B cell (primary cell): ENCODE measurements at regions not wholly inside any gene's neighbourhood (a gene's known extent, or its start where the extent isn't known, plus 50 kb on each side); places are given as distances from the start of the nearest gene placed in this dataset.

ENCODE experiments used
- ATAC-seq: fragments of 200-7000 bp; cut with Tn5 transposase; one replicate; pipeline ENCODE4 v1.10.0; 2021; ENCODE audit warnings: low read depth, mild to moderate bottlenecking, moderate number of reproducible peaks, moderate library complexity
- CTCF ChIA-PET: fragments of 350-600 bp; sonication (Branson Sonifier 250); formaldehyde crosslinking; loops from one replicate; lab custom pipeline; 2021; ENCODE audit warnings: antibody characterized with exemption, inconsistent platforms; lab: Charles Lee
- POLR2A ChIA-PET: fragments of 350-600 bp; sonication (Branson Sonifier 250); formaldehyde crosslinking; loops from one replicate; lab custom pipeline; 2021; ENCODE audit warnings: antibody characterized with exemption; lab: Charles Lee
- DNase-seq: peaks from one replicate; pipeline ENCODE4 v3.0.0; 2013
- H2AFZ ChIP-seq: 2 replicates; pipeline ENCODE4 v1.6.1; 2012; ENCODE audit warnings: mild to moderate bottlenecking, low read depth, low read length; ENCODE audit not compliant: insufficient read depth, poor library complexity, severe bottlenecking
- H3K27ac ChIP-seq, 2 donors: 1 replicate in 1 of 2; 2 replicates in 1 of 2; pipeline ENCODE4 v1.5.1; 2012 to 2013; ENCODE audit warnings: low read length in 2 of 2, mild to moderate bottlenecking in 2 of 2, moderate library complexity in 1 of 2
- H3K27me3 ChIP-seq, 4 experiments: fragments of 200-600 bp in 1 of 4; sonication (generic) in 1 of 4; replicated peaks in 1 of 4; 1 replicate in 2 of 4; 2 replicates in 2 of 4; pipeline versions ENCODE4 v1.6.1 to v1.7.0; 2013 to 2016; ENCODE audit warnings: low read length in 3 of 4, mild to moderate bottlenecking in 2 of 4, mixed read lengths in 1 of 4, moderate library complexity in 1 of 4; ENCODE audit not compliant: insufficient read depth in 4 of 4, control insufficient read depth in 3 of 4; ENCODE audit errors: control extremely low read depth in 1 of 4
- H3K36me3 ChIP-seq, 2 experiments: replicated peaks in 1 of 2; 1 replicate in 1 of 2; 2 replicates in 1 of 2; pipeline versions ENCODE4 v1.6.1 to v1.7.1; 2013; ENCODE audit warnings: low read length in 1 of 2; ENCODE audit not compliant: insufficient read depth in 2 of 2, control insufficient read depth in 1 of 2; ENCODE audit errors: control extremely low read depth in 1 of 2, extremely low read depth in 1 of 2
- H3K4me1 ChIP-seq, 2 donors: fragments of 200-600 bp in 1 of 2; sonication (generic) in 1 of 2; 1 replicate in 1 of 2; 2 replicates in 1 of 2; pipeline versions ENCODE4 v1.5.1 to v1.6.1; 2013 to 2017; ENCODE audit warnings: low read length in 2 of 2; ENCODE audit not compliant: control insufficient read depth in 2 of 2, insufficient read depth in 2 of 2
- H3K4me2 ChIP-seq: replicated peaks from 2 replicates; pipeline ENCODE3; 2012; ENCODE audit warnings: mild to moderate bottlenecking, low read depth, low read length; ENCODE audit not compliant: poor library complexity, severe bottlenecking
- H3K4me3 ChIP-seq, 5 experiments: fragments of 200-600 bp in 1 of 5; sonication (generic) in 1 of 5; 1 replicate in 3 of 5; 2 replicates in 2 of 5; pipeline versions ENCODE4 v1.5.1 to v1.7.0; 2011 to 2016; ENCODE audit warnings: low read length in 4 of 5, mild to moderate bottlenecking in 4 of 5, low read depth in 2 of 5, control low read depth in 1 of 5, moderate library complexity in 1 of 5; ENCODE audit not compliant: insufficient read depth in 1 of 5; ENCODE audit errors: control extremely low read depth in 1 of 5, extremely low read depth in 1 of 5
- H3K79me2 ChIP-seq: fragments of 200-600 bp; sonication (generic); one replicate; pipeline ENCODE4 v1.6.0; 2016; ENCODE audit warnings: low read length; ENCODE audit not compliant: control insufficient read depth, insufficient read depth
- H3K9ac ChIP-seq: fragments of 200-600 bp; sonication (generic); 2 replicates; pipeline ENCODE4 v1.6.1; 2017; ENCODE audit warnings: mild to moderate bottlenecking, low read length, moderate library complexity
- H3K9me3 ChIP-seq, 3 donors: one replicate each; pipeline versions ENCODE4 v1.6.1 to v1.7.1; 2013; ENCODE audit warnings: low read length in 2 of 3; ENCODE audit not compliant: control insufficient read depth in 2 of 3, insufficient read depth in 1 of 3; ENCODE audit errors: control extremely low read depth in 1 of 3
- H4K20me1 ChIP-seq: 2 replicates; pipeline ENCODE4 v1.6.0; 2012; ENCODE audit warnings: mild to moderate bottlenecking, low read length; ENCODE audit not compliant: insufficient read depth, control insufficient read depth, poor library complexity, severe bottlenecking
- H3K27ac Mint-ChIP-seq: one replicate; pipeline ENCODE4 v1.8.0; 2021; ENCODE audit warnings: mixed read lengths
- H3K27me3 Mint-ChIP-seq: one replicate; pipeline ENCODE4 v1.8.0; 2021; ENCODE audit warnings: mixed read lengths
- H3K4me1 Mint-ChIP-seq: one replicate; pipeline ENCODE4 v1.8.0; 2021; ENCODE audit warnings: mixed read lengths
- H3K4me3 Mint-ChIP-seq: one replicate; pipeline ENCODE4 v1.8.0; 2021; ENCODE audit warnings: mixed read lengths
- H3K9me3 Mint-ChIP-seq: one replicate; pipeline ENCODE4 v1.8.0; 2022; ENCODE audit warnings: mixed read lengths; ENCODE audit not compliant: insufficient read depth
- CTCF ChIP-seq: fragments of 200-600 bp; IDR thresholded peaks from one replicate; pipeline ENCODE4 v1.8.0; 2022; ENCODE audit warnings: antibody characterized with exemption, mild to moderate bottlenecking
- EZH2 ChIP-seq: IDR thresholded peaks from 2 replicates; pipeline ENCODE4 v1.6.1; 2012; ENCODE audit warnings: borderline replicate concordance, low read depth, mild to moderate bottlenecking, moderate library complexity, low read length; ENCODE audit not compliant: insufficient read depth, poor library complexity, severe bottlenecking
- WGBS: methylation state at CpG from one replicate; pipeline ENCODE4 v1.1.5; 2013; ENCODE audit warnings: missing lambda C conversion rate; ENCODE audit not compliant: insufficient coverage; 5-methylcytosine and 5-hydroxymethylcytosine counted together
- intact Hi-C: fragments of 100-400 bp; cut with micrococcal nuclease; formaldehyde crosslinking; loops from one replicate; pipeline ENCODE4 v1.10.0; 2022

GRCh38 chr12:105425254-105426174, 95.0 kb downstream of the C12orf75 start:
- H3K9me3 ChIP-seq = peaks cover 0 to 3% (median 0%) of the 10 kb centered on the region in 3 donors
- H3K79me2 ChIP-seq = no peaks in the 10 kb centered on the region
- H3K9ac ChIP-seq = no peak overlapping the region
- no peak overlapping the region for H3K27ac ChIP-seq
- ChIA-PET POLR2A (no interaction called here), CTCF (no interaction called here)
- DNase-seq = no peak
- H3K27ac Mint-ChIP-seq = no peak overlapping the region
- H3K4me3 Mint-ChIP-seq = no peak overlapping the region
- no peaks in the 10 kb centered on the region for H3K4me1 ChIP-seq
- no peak overlapping the region for H2AFZ ChIP-seq
- H3K4me2 ChIP-seq = no peak overlapping the region
- H3K9me3 Mint-ChIP-seq = no peaks in the 10 kb centered on the region
- H3K4me1 Mint-ChIP-seq = no peaks in the 10 kb centered on the region
- H3K27me3 Mint-ChIP-seq = peaks cover 27% of the 10 kb centered on the region
- TF ChIP-seq EZH2 = no peak
- TF ChIP-seq CTCF = no peak
- intact Hi-C loops = no loop called here
- no peak for ATAC-seq
- no peak overlapping the region for H3K4me3 ChIP-seq
- no peaks in the 10 kb centered on the region for H3K36me3 ChIP-seq
- H4K20me1 ChIP-seq = no peaks in the 10 kb centered on the region
- WGBS = 83% methylated on average over 2 of the region's 7 CpGs
- H3K27me3 ChIP-seq = peaks cover 0 to 16% (median 8%) of the 10 kb centered on the region in 4 experiments

- Mint-ChIP-seq H3K4me1 (no peaks in the 10 kb centered on the region), H3K4me3 (no peak overlapping the region), H3K27ac (no peak overlapping the region), H3K9me3 (no peaks in the 10 kb centered on the region), H3K27me3 (peaks cover 31% of the 10 kb centered on the region)
- no peaks in the 10 kb centered on the region for H3K4me1 ChIP-seq
- DNase-seq (no peak), ATAC-seq (no peak)
- H3K9ac ChIP-seq = no peak overlapping the region
- no peak overlapping the region for H3K4me3 ChIP-seq
- TF ChIP-seq CTCF (no peak), EZH2 (no peak)
- H3K9me3 ChIP-seq = peaks cover 0 to 3% (median 0%) of the 10 kb centered on the region in 3 donors
- no peak overlapping the region for H2AFZ ChIP-seq
- peaks cover 0 to 16% (median 8%) of the 10 kb centered on the region in 4 experiments for H3K27me3 ChIP-seq
- WGBS = no CpG with 5 or more reads among the region's 3 CpGs
- H4K20me1 ChIP-seq = no peaks in the 10 kb centered on the region
- intact Hi-C loops = no loop called here
- no peak overlapping the region for H3K4me2 ChIP-seq
- no peak overlapping the region for H3K27ac ChIP-seq
- CTCF ChIA-PET = no interaction called here
- H3K79me2 ChIP-seq = no peaks in the 10 kb centered on the region
- POLR2A ChIA-PET = no interaction called here
- H3K36me3 ChIP-seq = no peaks in the 10 kb centered on the region
These were observed 96.3 kb downstream of the C12orf75 start for GRCh38 chr12:105426766-105427165.
